ENCODE measurements at regions not wholly inside any gene's neighbourhood (a gene's known extent, or its start where the extent isn't known, plus 50 kb on each side); places are given as distances from the start of the nearest gene placed in this dataset.

DNA sequence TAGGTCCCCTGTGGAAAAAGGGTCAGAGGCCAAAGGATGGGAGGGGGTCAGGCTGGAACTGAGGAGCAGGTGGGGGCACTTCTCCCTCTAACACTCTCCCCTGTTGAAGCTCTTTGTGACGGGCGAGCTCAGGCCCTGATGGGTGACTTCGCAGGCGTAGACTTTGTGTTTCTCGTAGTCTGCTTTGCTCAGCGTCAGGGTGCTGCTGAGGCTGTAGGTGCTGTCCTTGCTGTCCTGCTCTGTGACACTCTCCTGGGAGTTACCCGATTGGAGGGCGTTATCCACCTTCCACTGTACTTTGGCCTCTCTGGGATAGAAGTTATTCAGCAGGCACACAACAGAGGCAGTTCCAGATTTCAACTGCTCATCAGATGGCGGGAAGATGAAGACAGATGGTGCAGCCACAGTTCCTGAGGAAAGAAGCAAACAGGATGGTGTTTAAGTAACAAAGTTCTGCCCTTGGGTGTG lies 165.8 kb downstream of the RPIA start:
- TF ChIP-seq POLR2AphosphoS5 (IDR thresholded peaks at IDR 0.05; ENCODE audit: low read depth) (no peak), CTCF (conservative IDR thresholded peaks at IDR 0.05; ENCODE audit: low read depth in 2 of 2) (no peak), CREB1 (CRISPR knock-in tag; IDR thresholded peaks at IDR 0.05; ENCODE audit: low read depth) (no peak), JUNB (IDR thresholded peaks at IDR 0.05; ENCODE audit: unreplicated experiment) (no peak), EZH2 (IDR thresholded peaks at IDR 0.05; ENCODE audit: low read depth, unreplicated experiment) (no peak), STAT1 (IDR thresholded peaks at IDR 0.05; ENCODE audit: unreplicated experiment) (no peak), EZH2phosphoT487 (IDR thresholded peaks at IDR 0.05; ENCODE audit: unreplicated experiment) (no peak), ZNF462 (CRISPR knock-in tag; IDR thresholded peaks at IDR 0.05) (no peak), NANOG (IDR thresholded peaks at IDR 0.05; ENCODE audit: borderline replicate concordance) (no peak), ZNF331 (CRISPR knock-in tag; IDR thresholded peaks at IDR 0.05; ENCODE audit: low read depth) (no peak), ZNF114 (CRISPR knock-in tag; IDR thresholded peaks at IDR 0.05) (no peak)
- TF ChIP-seq, protein P1, sequence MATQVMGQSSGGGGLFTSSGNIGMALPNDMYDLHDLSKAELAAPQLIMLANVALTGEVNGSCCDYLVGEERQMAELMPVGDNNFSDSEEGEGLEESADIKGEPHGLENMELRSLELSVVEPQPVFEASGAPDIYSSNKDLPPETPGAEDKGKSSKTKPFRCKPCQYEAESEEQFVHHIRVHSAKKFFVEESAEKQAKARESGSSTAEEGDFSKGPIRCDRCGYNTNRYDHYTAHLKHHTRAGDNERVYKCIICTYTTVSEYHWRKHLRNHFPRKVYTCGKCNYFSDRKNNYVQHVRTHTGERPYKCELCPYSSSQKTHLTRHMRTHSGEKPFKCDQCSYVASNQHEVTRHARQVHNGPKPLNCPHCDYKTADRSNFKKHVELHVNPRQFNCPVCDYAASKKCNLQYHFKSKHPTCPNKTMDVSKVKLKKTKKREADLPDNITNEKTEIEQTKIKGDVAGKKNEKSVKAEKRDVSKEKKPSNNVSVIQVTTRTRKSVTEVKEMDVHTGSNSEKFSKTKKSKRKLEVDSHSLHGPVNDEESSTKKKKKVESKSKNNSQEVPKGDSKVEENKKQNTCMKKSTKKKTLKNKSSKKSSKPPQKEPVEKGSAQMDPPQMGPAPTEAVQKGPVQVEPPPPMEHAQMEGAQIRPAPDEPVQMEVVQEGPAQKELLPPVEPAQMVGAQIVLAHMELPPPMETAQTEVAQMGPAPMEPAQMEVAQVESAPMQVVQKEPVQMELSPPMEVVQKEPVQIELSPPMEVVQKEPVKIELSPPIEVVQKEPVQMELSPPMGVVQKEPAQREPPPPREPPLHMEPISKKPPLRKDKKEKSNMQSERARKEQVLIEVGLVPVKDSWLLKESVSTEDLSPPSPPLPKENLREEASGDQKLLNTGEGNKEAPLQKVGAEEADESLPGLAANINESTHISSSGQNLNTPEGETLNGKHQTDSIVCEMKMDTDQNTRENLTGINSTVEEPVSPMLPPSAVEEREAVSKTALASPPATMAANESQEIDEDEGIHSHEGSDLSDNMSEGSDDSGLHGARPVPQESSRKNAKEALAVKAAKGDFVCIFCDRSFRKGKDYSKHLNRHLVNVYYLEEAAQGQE (IDR thresholded peaks at IDR 0.05; ENCODE audit: unreplicated experiment) = no peak
- TF ChIP-seq, protein P2, sequence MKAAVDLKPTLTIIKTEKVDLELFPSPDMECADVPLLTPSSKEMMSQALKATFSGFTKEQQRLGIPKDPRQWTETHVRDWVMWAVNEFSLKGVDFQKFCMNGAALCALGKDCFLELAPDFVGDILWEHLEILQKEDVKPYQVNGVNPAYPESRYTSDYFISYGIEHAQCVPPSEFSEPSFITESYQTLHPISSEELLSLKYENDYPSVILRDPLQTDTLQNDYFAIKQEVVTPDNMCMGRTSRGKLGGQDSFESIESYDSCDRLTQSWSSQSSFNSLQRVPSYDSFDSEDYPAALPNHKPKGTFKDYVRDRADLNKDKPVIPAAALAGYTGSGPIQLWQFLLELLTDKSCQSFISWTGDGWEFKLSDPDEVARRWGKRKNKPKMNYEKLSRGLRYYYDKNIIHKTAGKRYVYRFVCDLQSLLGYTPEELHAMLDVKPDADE (IDR thresholded peaks at IDR 0.05) = no peak
